Activated CD8-positive, alpha-beta T cell treated with anti-CD3 and anti-CD28 coated beads, Interleukin-2, amount 10 ng/mL, durations not matched to agents 7 days and 5 days (primary cell): ENCODE measurements at regions not wholly inside any gene's neighbourhood (a gene's known extent, or its start where the extent isn't known, plus 50 kb on each side); places are given as distances from the start of the nearest gene placed in this dataset.
"Not testable (repeated sequence)": the region's sequence is repeated elsewhere in the genome, so short reads cannot be mapped to it uniquely, and the experiment has no call there.

Experiments used
- ATAC-seq: fragments of 150-1000 bp; cut with Tn5 transposase; one replicate; pipeline ENCODE4 v1.10.0; 2021; ENCODE audit warnings: moderate library complexity
- CTCF ChIA-PET: fragments of 350-600 bp; sonication (Branson Sonifier 250); formaldehyde crosslinking; loops from one replicate; lab custom pipeline; 2021; ENCODE audit warnings: antibody characterized with exemption; lab: Charles Lee
- POLR2A ChIA-PET: fragments of 350-600 bp; sonication (Branson Sonifier 250); formaldehyde crosslinking; loops from one replicate; lab custom pipeline; 2021; ENCODE audit warnings: antibody characterized with exemption; lab: Charles Lee
- DNase-seq: peaks from one replicate; pipeline ENCODE4 v3.0.0-alpha.2; 2020
- H3K27ac Mint-ChIP-seq: one replicate; pipeline ENCODE4 v1.8.0; 2021; ENCODE audit warnings: mild to moderate bottlenecking, mixed read lengths
- H3K27me3 Mint-ChIP-seq: one replicate; pipeline ENCODE4 v1.8.0; 2021; ENCODE audit warnings: low read depth, mixed read lengths
- H3K36me3 Mint-ChIP-seq: one replicate; pipeline ENCODE4 v1.8.0; 2021; ENCODE audit warnings: low read depth, mixed read lengths
- H3K4me1 Mint-ChIP-seq: one replicate; pipeline ENCODE4 v1.8.0; 2021; ENCODE audit warnings: low read depth, mixed read lengths
- H3K4me3 Mint-ChIP-seq: one replicate; pipeline ENCODE4 v1.8.0; 2021; ENCODE audit warnings: mild to moderate bottlenecking, mixed read lengths
- H3K9me3 Mint-ChIP-seq: one replicate; pipeline ENCODE4 v1.8.0; 2022; ENCODE audit warnings: mixed read lengths; ENCODE audit not compliant: insufficient read depth

DNA sequence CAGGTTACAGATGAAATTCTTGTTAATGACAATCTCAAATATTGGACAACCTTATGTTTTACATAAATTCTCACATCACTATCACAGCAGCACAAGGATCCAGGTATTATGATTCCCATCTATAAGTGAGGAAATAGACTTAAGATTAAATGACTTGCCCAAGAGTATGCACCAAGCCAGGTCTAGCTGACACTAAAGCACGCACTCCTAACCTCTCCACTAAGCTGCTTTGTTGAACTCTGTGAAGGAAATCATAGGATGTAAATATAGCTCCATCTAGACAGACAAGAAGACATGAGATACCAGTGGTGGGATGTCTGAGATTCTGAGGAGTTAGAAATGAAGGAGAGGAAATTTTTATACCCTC is 87.9 kb downstream of the PHLDA1 start:
- H3K27ac Mint-ChIP-seq, result peak overlapping the region; percentile 97
- no peaks in the 10 kb centered on the region for H3K27me3 Mint-ChIP-seq
- H3K36me3 Mint-ChIP-seq, result peaks cover 3% of the 10 kb centered on the region
- peak overlapping the region; percentile 61 for H3K4me3 Mint-ChIP-seq
- CTCF ChIA-PET, result interaction anchor here (1.0 to 1.4 kb wide), 3 partner anchors 9 to 86 kb away, joined by 4 to 6 read pairs (median 4); no protein-coding TSS in a partner anchor
- POLR2A ChIA-PET, result interaction anchor here (1.0 to 2.0 kb wide), 6 partner anchors 8 to 87 kb away, joined by 3 to 10 read pairs (median 5); partner anchors contain the start of gene PHLDA1
- peaks cover 25% of the 10 kb centered on the region for H3K4me1 Mint-ChIP-seq
- DNase-seq (no peak), ATAC-seq (peak; percentile 6)
- no peaks in the 10 kb centered on the region for H3K9me3 Mint-ChIP-seq

DNA sequence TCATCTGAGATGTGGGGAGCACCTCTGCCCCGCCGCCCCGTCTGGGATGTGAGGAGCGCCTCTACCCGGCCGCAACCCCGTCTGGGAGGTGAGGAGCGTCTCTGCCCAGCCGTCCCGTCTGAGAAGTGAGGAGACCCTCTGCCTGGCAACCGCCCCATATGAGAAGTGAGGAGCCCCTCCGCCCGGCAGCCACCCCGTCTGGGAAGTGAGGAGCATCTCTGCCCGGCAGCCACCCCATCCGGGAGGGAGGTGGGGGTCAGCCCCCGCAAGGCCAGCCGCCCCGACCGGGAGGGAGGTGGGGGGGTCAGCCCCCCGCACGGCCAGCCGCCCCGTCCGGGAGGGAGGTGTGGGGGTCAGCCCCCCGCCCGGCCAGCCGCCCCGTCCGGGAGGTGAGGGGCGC is 89.9 kb downstream of the PHLDA1 start:
- POLR2A ChIA-PET, H3K9me3 Mint-ChIP-seq, ATAC-seq, H3K4me3 Mint-ChIP-seq, CTCF ChIA-PET, H3K27me3 Mint-ChIP-seq, DNase-seq, H3K36me3 Mint-ChIP-seq: not testable (repeated sequence)
- H3K27ac Mint-ChIP-seq, result peak overlapping the region; percentile 26
- peaks cover 23% of the 10 kb centered on the region for H3K4me1 Mint-ChIP-seq

DNA sequence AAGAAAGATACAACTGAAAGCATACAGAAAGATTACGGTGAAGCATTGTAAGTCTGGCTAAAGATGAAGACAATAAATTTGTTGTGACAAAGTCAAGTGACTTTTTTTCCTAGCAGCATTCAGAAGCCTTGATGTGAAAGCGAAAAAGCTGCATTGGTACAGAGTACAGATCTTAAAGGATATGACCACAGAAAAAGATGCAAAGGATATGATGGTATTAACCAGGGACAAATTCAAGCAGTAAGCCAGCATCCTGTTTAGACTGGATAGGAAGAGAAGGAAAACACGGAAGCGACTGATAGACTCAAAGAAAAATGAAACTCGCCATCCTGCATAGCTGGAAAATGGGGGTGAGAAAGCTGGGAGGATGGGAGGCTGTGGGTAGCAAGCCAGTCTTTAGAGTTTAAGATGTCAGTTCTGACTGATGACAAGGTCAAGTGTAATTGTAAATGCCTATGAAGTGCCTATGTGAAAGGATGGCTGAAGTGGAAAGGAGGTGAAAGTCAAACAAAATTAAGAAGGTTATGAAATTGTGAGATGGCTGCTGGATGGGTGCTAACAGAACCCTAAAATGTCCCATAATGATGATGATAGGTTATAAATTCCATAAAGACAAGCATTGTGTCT is 92.4 kb downstream of the PHLDA1 start:
- CTCF ChIA-PET, result interaction anchor here (1.3 kb wide), 1 partner anchor 41 kb away, joined by 4 read pairs; no protein-coding TSS in a partner anchor
- peak; percentile 20 for ATAC-seq
- no peak overlapping the region for H3K4me3 Mint-ChIP-seq
- no peak overlapping the region for H3K27ac Mint-ChIP-seq
- no peaks in the 10 kb centered on the region for H3K9me3 Mint-ChIP-seq
- H3K4me1 Mint-ChIP-seq, result peaks cover 15% of the 10 kb centered on the region
- H3K36me3 Mint-ChIP-seq, result peaks cover 2% of the 10 kb centered on the region
- DNase-seq, result no peak
- POLR2A ChIA-PET, result interaction anchor here (0.5 to 1.7 kb wide), 2 partner anchors 82 to 1125 kb away, joined by 3 to 5 read pairs; no protein-coding TSS in a partner anchor
- no peaks in the 10 kb centered on the region for H3K27me3 Mint-ChIP-seq

GRCh38 chr12:75938189-75938588 is 93.4 kb downstream of the PHLDA1 start:
- Mint-ChIP-seq H3K9me3 (no peaks in the 10 kb centered on the region), H3K4me3 (no peak overlapping the region), H3K27me3 (no peaks in the 10 kb centered on the region), H3K4me1 (peaks cover 15% of the 10 kb centered on the region), H3K36me3 (peaks cover 2% of the 10 kb centered on the region), H3K27ac (no peak overlapping the region)
- ChIA-PET CTCF (no interaction called here), POLR2A (interaction anchor here (0.6 to 2.0 kb wide), 3 partner anchors 40 to 452 kb away, joined by 6 to 14 read pairs (median 8); partner anchors contain the start of gene PHLDA1)
- no peak for DNase-seq
- ATAC-seq, result no peak

- CTCF ChIA-PET, result interaction anchor here (0.9 to 1.0 kb wide), 2 partner anchors 94 to 99 kb away, joined by 3 read pairs; partner anchors contain the start of gene PHLDA1
- POLR2A ChIA-PET, result interaction anchor here (0.6 to 2.0 kb wide), 3 partner anchors 41 to 451 kb away, joined by 6 to 14 read pairs (median 8); partner anchors contain the start of gene PHLDA1
- H3K9me3 Mint-ChIP-seq, result no peaks in the 10 kb centered on the region
These were observed 94.1 kb downstream of the PHLDA1 start for GRCh38 chr12:75937486-75937885.

DNA sequence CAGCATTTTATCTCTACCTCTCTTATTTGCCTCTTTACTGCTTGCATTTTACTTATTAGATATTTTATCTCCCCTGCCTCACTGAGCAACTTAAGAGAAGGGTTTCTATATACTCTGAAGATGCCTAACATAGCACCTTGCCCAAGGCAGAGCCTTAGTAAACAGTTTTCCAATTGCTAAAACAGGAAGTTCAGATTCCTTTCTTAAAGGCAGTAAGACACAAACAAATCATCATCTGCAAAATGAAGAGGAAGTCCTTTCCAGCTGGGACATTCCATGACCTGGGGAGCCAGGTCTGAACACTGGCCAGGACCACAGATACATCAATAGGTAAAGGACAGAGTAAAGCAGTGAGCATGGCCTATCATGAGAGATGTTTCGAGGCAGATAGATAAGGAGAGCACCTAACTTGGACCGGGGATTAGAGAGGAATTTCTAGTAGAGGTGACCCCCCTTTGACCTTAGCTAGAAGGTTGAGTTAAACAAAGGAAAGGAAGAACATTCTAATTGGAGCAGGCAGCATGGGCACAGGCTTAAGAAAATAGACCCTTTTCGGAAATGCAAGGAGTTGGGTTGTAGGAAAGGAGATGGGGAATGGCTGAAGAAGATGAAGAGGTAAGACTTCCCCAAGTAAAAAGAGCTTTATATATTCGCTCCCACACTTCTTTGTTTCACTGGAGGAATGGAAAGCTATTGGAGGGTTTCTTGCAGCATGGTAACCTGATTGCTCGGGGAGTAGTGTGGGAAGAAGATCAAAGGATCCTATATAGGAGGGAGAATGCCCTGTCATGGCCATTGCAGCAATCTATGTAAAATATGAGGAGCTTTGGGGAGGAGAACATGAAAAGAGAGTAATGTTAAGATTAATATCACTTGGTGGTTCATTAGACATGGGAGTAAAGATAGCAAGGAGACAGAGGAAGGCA is 94.8 kb downstream of the PHLDA1 start:
- DNase-seq (no peak), ATAC-seq (no peak)
- peaks cover 4% of the 10 kb centered on the region for H3K36me3 Mint-ChIP-seq
- no peak overlapping the region for H3K4me3 Mint-ChIP-seq
- CTCF ChIA-PET, result interaction anchor here (0.9 to 1.0 kb wide), 2 partner anchors 95 to 100 kb away, joined by 3 read pairs; partner anchors contain the start of gene PHLDA1
- POLR2A ChIA-PET, result interaction anchor here (1.7 to 2.0 kb wide), 2 partner anchors 41 to 94 kb away, joined by 8 to 14 read pairs; partner anchors contain the start of gene PHLDA1
- no peak overlapping the region for H3K27ac Mint-ChIP-seq
- H3K9me3 Mint-ChIP-seq, result no peaks in the 10 kb centered on the region
- H3K27me3 Mint-ChIP-seq, result peaks cover 3% of the 10 kb centered on the region
- peaks cover 24% of the 10 kb centered on the region for H3K4me1 Mint-ChIP-seq

More at GRCh38 chr12:75937486-75937885, 94.1 kb downstream of the PHLDA1 start:
- H3K4me1 Mint-ChIP-seq, result peaks cover 18% of the 10 kb centered on the region
- no peak overlapping the region for H3K4me3 Mint-ChIP-seq
- no peak for DNase-seq
- H3K27me3 Mint-ChIP-seq, result no peaks in the 10 kb centered on the region
- peaks cover 2% of the 10 kb centered on the region for H3K36me3 Mint-ChIP-seq
- H3K27ac Mint-ChIP-seq, result no peak overlapping the region
- ATAC-seq, result no peak

GRCh38 chr12:75935539-75936242 is 95.9 kb downstream of the PHLDA1 start:
- H3K36me3 Mint-ChIP-seq, result peaks cover 3% of the 10 kb centered on the region
- DNase-seq (no peak), ATAC-seq (peak; percentile 32)
- H3K4me1 Mint-ChIP-seq, result peaks cover 24% of the 10 kb centered on the region
- H3K27ac Mint-ChIP-seq, result peak overlapping the region; percentile 60
- CTCF ChIA-PET, result interaction anchor here (1.3 to 2.2 kb wide), 5 partner anchors 8 to 95 kb away, joined by 3 to 13 read pairs (median 6); partner anchors contain the start of gene PHLDA1
- H3K27me3 Mint-ChIP-seq, result peaks cover 3% of the 10 kb centered on the region
- POLR2A ChIA-PET, result interaction anchor here (0.5 to 3.0 kb wide), 5 partner anchors 8 to 95 kb away, joined by 3 to 21 read pairs (median 9); partner anchors contain the start of gene PHLDA1
- no peaks in the 10 kb centered on the region for H3K9me3 Mint-ChIP-seq
- H3K4me3 Mint-ChIP-seq, result no peak overlapping the region

DNA sequence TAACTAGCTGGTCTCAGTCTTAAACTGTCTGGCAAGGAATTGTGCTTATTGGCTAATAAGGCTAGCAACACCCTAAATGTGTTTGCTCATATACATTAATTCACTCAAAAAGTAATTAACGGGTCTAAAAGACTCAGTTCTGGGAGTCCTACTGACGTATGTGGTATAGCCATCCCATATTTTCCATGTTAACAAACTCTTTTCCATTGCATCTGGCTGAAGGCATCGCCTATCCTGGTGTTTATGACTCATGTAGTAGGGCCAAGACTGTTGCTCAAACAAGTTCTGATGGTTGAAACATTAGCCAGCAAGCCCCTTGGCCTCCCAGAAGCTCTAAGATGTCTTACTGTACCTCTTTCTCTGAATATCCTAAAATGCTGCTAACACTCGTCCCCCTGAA is 98.5 kb downstream of the PHLDA1 start:
- ChIA-PET POLR2A (interaction anchor here (0.6 to 3.0 kb wide), 4 partner anchors 11 to 87 kb away, joined by 3 to 21 read pairs (median 6); no protein-coding TSS in a partner anchor), CTCF (interaction anchor here (1.0 to 2.0 kb wide), 3 partner anchors 9 to 99 kb away, joined by 3 to 5 read pairs (median 4); partner anchors contain the start of gene PHLDA1)
- Mint-ChIP-seq H3K4me1 (peaks cover 24% of the 10 kb centered on the region), H3K9me3 (no peaks in the 10 kb centered on the region), H3K27me3 (peaks cover 3% of the 10 kb centered on the region), H3K36me3 (peaks cover 2% of the 10 kb centered on the region), H3K27ac (no peak overlapping the region), H3K4me3 (no peak overlapping the region)
- no peak for ATAC-seq
- DNase-seq, result no peak

GRCh38 chr12:75932241-75932640 is 99.3 kb downstream of the PHLDA1 start:
- ATAC-seq (no peak), DNase-seq (no peak)
- H3K36me3 Mint-ChIP-seq, result peaks cover 8% of the 10 kb centered on the region
- peaks cover 3% of the 10 kb centered on the region for H3K27me3 Mint-ChIP-seq
- ChIA-PET POLR2A (no interaction called here), CTCF (interaction anchor here (1.0 to 2.0 kb wide), 3 partner anchors 9 to 100 kb away, joined by 3 to 5 read pairs (median 4); partner anchors contain the start of gene PHLDA1)
- no peak overlapping the region for H3K4me3 Mint-ChIP-seq
- peaks cover 24% of the 10 kb centered on the region for H3K4me1 Mint-ChIP-seq
- peaks cover 7% of the 10 kb centered on the region for H3K9me3 Mint-ChIP-seq
- no peak overlapping the region for H3K27ac Mint-ChIP-seq

DNA sequence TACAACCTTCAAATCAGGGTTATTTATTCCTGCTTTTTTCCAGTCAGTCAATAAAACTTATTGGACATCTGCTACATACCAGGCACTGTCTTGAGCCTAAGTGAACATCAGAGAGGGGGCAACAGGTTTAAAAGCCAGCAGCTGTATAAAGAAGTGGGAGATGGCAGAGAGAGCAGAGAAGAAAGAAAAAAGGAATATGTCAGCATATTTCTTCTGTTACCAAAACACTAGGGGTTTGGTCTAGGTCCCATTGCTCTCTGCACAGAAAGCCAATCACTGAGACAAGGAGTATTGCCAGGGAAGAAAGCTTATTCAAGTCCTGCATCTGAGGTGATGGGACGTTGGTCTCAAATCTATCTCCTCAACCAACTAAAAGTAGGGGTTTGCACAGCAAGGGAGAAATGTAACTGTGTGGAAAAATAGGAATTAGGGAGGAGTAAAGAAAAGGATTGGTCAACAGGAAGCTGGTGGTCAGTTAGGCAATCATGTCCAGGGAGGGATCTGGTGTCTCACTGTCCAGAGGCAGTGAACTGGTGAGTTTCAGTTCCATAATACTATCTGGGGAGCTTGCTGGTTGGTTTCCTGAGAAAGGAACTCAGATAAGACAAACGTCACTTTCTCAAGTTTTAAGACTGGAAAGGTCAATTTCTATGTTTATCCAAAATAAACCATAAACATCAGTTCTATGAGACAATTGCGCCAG is 107.5 kb downstream of the PHLDA1 start:
- DNase-seq (no peak), ATAC-seq (no peak)
- peaks cover 40% of the 10 kb centered on the region for H3K9me3 Mint-ChIP-seq
- peak overlapping the region; percentile 86 for H3K27ac Mint-ChIP-seq
- POLR2A ChIA-PET, result interaction anchor here (1.0 to 1.9 kb wide), 4 partner anchors 10 to 108 kb away, joined by 3 to 6 read pairs (median 4); partner anchors contain the start of gene PHLDA1
- H3K27me3 Mint-ChIP-seq, result no peaks in the 10 kb centered on the region
- peaks cover 40% of the 10 kb centered on the region for H3K36me3 Mint-ChIP-seq
- H3K4me3 Mint-ChIP-seq, result no peak overlapping the region
- peaks cover 29% of the 10 kb centered on the region for H3K4me1 Mint-ChIP-seq
- CTCF ChIA-PET, result interaction anchor here (1.4 to 1.7 kb wide), 2 partner anchors 9 to 11 kb away, joined by 3 to 5 read pairs; no protein-coding TSS in a partner anchor
